Transverse colon (tissue), 1 donor: ENCODE measurements at regions not wholly inside any gene's neighbourhood (a gene's known extent, or its start where the extent isn't known, plus 50 kb on each side); places are given as distances from the start of the nearest gene placed in this dataset.

Experiments used
- EP300 ChIP-seq: sonication (generic); formaldehyde crosslinking; IDR thresholded peaks from one replicate; pipeline ENCODE4 v1.6.1; 2017; ENCODE audit warnings: antibody characterized with exemption, low read depth
- POLR2A ChIP-seq: fragments of 450-650 bp; IDR thresholded peaks from one replicate; pipeline ENCODE4 v1.6.1; 2016; ENCODE audit warnings: antibody characterized with exemption, mild to moderate bottlenecking, moderate library complexity

GRCh38 chr11:106446302-106446701, 368.8 kb downstream of the AASDHPPT start:
- TF ChIP-seq EP300, result no peak
- TF ChIP-seq POLR2A, result no peak
